Embryonic facial prominence (tissue), 1 donor: ENCODE measurements at regions not wholly inside any gene's neighbourhood (a gene's known extent, or its start where the extent isn't known, plus 50 kb on each side); places are given as distances from the start of the nearest gene placed in this dataset.
A peak's percentile ranks its signal among the peaks of the same experiment; 100 is the strongest.

Source experiments
- DNase-seq: peaks from one replicate; pipeline ENCODE4 v3.0.0-alpha.2; 2016; ENCODE audit errors: extremely low spot score

GRCh38 chr12:43294916-43295315 lies 257.1 kb downstream of the ADAMTS20 start:
- DNase-seq: no peak

- no peak for DNase-seq
These were observed 257.9 kb downstream of the ADAMTS20 start for GRCh38 chr12:43294147-43294546.

GRCh38 chr12:43293396-43293795 lies 258.6 kb downstream of the ADAMTS20 start:
- DNase-seq: no peak

- DNase-seq: no peak
These were observed 259.3 kb downstream of the ADAMTS20 start for GRCh38 chr12:43292699-43293098.

GRCh38 chr12:43291516-43291915 lies 260.5 kb downstream of the ADAMTS20 start:
- DNase-seq: no peak

- no peak for DNase-seq
These were observed 261.2 kb downstream of the ADAMTS20 start for GRCh38 chr12:43290836-43291235.

GRCh38 chr12:43289426-43289801 lies 262.6 kb downstream of the ADAMTS20 start:
- peak; percentile 53 for DNase-seq

GRCh38 chr12:43288671-43289425 lies 263.2 kb downstream of the ADAMTS20 start:
- no peak for DNase-seq

GRCh38 chr12:43287706-43288383 lies 264.2 kb downstream of the ADAMTS20 start:
- peak; percentile 7 for DNase-seq

GRCh38 chr12:43286986-43287385 lies 265.0 kb downstream of the ADAMTS20 start:
- DNase-seq: no peak

- no peak for DNase-seq
These were observed 266.8 kb downstream of the ADAMTS20 start for GRCh38 chr12:43285159-43285598.

- DNase-seq: no peak
These were observed 267.4 kb downstream of the ADAMTS20 start for GRCh38 chr12:43284486-43285158.

- DNase-seq: no peak
These were observed 268.8 kb downstream of the ADAMTS20 start for GRCh38 chr12:43283206-43283605.

GRCh38 chr12:43282106-43282505 lies 269.9 kb downstream of the ADAMTS20 start:
- peak; percentile 39 for DNase-seq

- DNase-seq: no peak
These were observed 270.4 kb downstream of the ADAMTS20 start for GRCh38 chr12:43281563-43281962.

GRCh38 chr12:43278541-43278832 lies 273.5 kb downstream of the ADAMTS20 start:
- no peak for DNase-seq

- no peak for DNase-seq
These were observed 274.1 kb downstream of the ADAMTS20 start for GRCh38 chr12:43277651-43278540.

- no peak for DNase-seq
These were observed 278.5 kb downstream of the ADAMTS20 start for GRCh38 chr12:43273467-43273866.

GRCh38 chr12:43271659-43272058 lies 280.3 kb downstream of the ADAMTS20 start:
- DNase-seq: no peak

GRCh38 chr12:43267818-43268217 lies 284.2 kb downstream of the ADAMTS20 start:
- DNase-seq: no peak

- no peak for DNase-seq
These were observed 290.3 kb downstream of the ADAMTS20 start for GRCh38 chr12:43261701-43262100.
